ENCODE measurements at regions not wholly inside any gene's neighbourhood (a gene's known extent, or its start where the extent isn't known, plus 50 kb on each side); places are given as distances from the start of the nearest gene placed in this dataset.
A peak's percentile ranks its signal among the peaks of the same experiment; 100 is the strongest.

GRCh38 chr5:174311121-174311520, 265.6 kb downstream of the NSG2 start:
- no peak for ATAC-seq
- Mint-ChIP-seq H3K27me3 (peaks cover 23% of the 10 kb centered on the region), H3K4me1 (ENCODE audit: low read depth) (no peaks in the 10 kb centered on the region), H3K36me3 (ENCODE audit: low read depth) (no peaks in the 10 kb centered on the region), H3K4me3 (no peak overlapping the region), H3K9me3 (no peaks in the 10 kb centered on the region), H3K27ac (no peak overlapping the region)
- ChIA-PET POLR2A (no interaction called here), CTCF (interaction anchor here (1.0 to 1.9 kb wide), 11 partner anchors 10 to 692 kb away, joined by 3 to 18 read pairs (median 7); partner anchors contain the start of gene NSG2)
- TF ChIP-seq, protein P1, sequence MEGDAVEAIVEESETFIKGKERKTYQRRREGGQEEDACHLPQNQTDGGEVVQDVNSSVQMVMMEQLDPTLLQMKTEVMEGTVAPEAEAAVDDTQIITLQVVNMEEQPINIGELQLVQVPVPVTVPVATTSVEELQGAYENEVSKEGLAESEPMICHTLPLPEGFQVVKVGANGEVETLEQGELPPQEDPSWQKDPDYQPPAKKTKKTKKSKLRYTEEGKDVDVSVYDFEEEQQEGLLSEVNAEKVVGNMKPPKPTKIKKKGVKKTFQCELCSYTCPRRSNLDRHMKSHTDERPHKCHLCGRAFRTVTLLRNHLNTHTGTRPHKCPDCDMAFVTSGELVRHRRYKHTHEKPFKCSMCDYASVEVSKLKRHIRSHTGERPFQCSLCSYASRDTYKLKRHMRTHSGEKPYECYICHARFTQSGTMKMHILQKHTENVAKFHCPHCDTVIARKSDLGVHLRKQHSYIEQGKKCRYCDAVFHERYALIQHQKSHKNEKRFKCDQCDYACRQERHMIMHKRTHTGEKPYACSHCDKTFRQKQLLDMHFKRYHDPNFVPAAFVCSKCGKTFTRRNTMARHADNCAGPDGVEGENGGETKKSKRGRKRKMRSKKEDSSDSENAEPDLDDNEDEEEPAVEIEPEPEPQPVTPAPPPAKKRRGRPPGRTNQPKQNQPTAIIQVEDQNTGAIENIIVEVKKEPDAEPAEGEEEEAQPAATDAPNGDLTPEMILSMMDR (IDR thresholded peaks at IDR 0.05): no peak
- intact Hi-C loops (cut with micrococcal nuclease): loop anchor here (5.0 kb wide), 1 partner anchor 289 kb away; no protein-coding TSS in a partner anchor
- no peak for DNase-seq

- ATAC-seq (peak; percentile 74), DNase-seq (peak; percentile 73)
- H3K4me1 Mint-ChIP-seq (ENCODE audit: low read depth): no peaks in the 10 kb centered on the region
- POLR2A ChIA-PET: no interaction called here
- H3K4me3 Mint-ChIP-seq: no peak overlapping the region
- H3K27ac Mint-ChIP-seq: no peak overlapping the region
- H3K36me3 Mint-ChIP-seq (ENCODE audit: low read depth): no peaks in the 10 kb centered on the region
- H3K9me3 Mint-ChIP-seq: no peaks in the 10 kb centered on the region
- TF ChIP-seq, protein P1 (IDR thresholded peaks at IDR 0.05): peak; percentile 90
- peaks cover 23% of the 10 kb centered on the region for H3K27me3 Mint-ChIP-seq
- CTCF ChIA-PET: interaction anchor here (0.6 to 1.9 kb wide), 22 partner anchors 10 to 702 kb away, joined by 3 to 18 read pairs (median 4); partner anchors contain the start of gene NSG2
- intact Hi-C loops (cut with micrococcal nuclease): loop anchor here (2.0 to 5.0 kb wide), 2 partner anchors 289 to 693 kb away; no protein-coding TSS in a partner anchor
Measured at GRCh38 chr5:174311531-174312269, 266.2 kb downstream of the NSG2 start.

DNA sequence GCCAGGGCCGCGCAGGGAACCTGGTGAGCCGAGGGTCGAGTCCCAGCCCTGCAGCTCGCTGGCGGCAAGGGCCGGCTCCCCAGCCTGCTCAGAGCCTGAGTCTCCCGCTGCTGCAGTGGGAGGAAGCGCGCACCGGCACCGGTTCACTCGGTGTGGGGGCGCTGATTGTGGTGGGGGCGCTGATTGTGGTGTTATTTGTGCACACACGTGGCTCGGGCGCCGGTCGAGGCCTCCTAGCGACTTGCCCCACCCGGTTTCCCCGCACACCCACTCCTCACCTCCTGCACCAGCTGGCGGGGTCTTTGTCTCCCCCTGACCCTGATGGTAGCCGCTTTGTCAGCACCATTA, 266.7 kb downstream of the NSG2 start:
- Mint-ChIP-seq H3K27me3 (peaks cover 23% of the 10 kb centered on the region), H3K36me3 (ENCODE audit: low read depth) (no peaks in the 10 kb centered on the region), H3K9me3 (no peaks in the 10 kb centered on the region), H3K4me1 (ENCODE audit: low read depth) (no peaks in the 10 kb centered on the region), H3K4me3 (no peak overlapping the region), H3K27ac (no peak overlapping the region)
- ChIA-PET POLR2A (no interaction called here), CTCF (interaction anchor here (0.6 to 1.9 kb wide), 21 partner anchors 9 to 703 kb away, joined by 3 to 18 read pairs (median 4); partner anchors contain the start of gene NSG2)
- DNase-seq: no peak
- intact Hi-C loops (cut with micrococcal nuclease): loop anchor here (2.0 to 5.0 kb wide), 2 partner anchors 290 to 693 kb away; no protein-coding TSS in a partner anchor
- TF ChIP-seq, protein P1 (IDR thresholded peaks at IDR 0.05): no peak
- ATAC-seq: no peak

GRCh38 chr5:174312641-174313040, 267.1 kb downstream of the NSG2 start:
- TF ChIP-seq, protein P1 (IDR thresholded peaks at IDR 0.05): no peak
- Mint-ChIP-seq H3K27ac (no peak overlapping the region), H3K36me3 (ENCODE audit: low read depth) (no peaks in the 10 kb centered on the region), H3K9me3 (no peaks in the 10 kb centered on the region), H3K4me3 (no peak overlapping the region), H3K27me3 (peaks cover 23% of the 10 kb centered on the region), H3K4me1 (ENCODE audit: low read depth) (no peaks in the 10 kb centered on the region)
- no peak for ATAC-seq
- intact Hi-C loops (cut with micrococcal nuclease): loop anchor here (2.0 to 5.0 kb wide), 2 partner anchors 290 to 694 kb away; no protein-coding TSS in a partner anchor
- ChIA-PET POLR2A (no interaction called here), CTCF (interaction anchor here (0.6 to 1.9 kb wide), 20 partner anchors 9 to 703 kb away, joined by 3 to 18 read pairs (median 4); partner anchors contain the start of gene NSG2)
- no peak for DNase-seq

DNA sequence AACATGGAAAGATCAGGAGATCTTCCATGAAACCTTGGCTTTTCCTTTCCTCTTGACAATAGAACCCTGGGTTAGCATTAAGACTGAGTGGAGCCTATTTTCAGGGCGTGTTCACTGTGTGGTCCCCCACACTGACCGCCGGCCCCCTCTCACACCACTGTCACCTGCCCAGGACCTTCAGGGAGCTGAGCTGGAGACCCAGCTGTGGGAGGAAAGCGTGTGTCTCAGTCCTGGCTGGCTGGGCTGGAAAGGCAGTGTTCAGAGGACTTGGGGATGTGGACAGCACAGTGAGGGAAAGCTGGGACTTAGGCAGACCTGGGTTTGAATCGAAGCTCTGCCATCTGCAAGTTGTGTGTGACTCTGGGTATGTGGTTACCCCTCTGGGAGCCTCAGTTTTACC, 268.1 kb downstream of the NSG2 start:
- no peaks in the 10 kb centered on the region for H3K9me3 Mint-ChIP-seq
- H3K27ac Mint-ChIP-seq: no peak overlapping the region
- H3K27me3 Mint-ChIP-seq: peaks cover 21% of the 10 kb centered on the region
- H3K4me3 Mint-ChIP-seq: no peak overlapping the region
- intact Hi-C loops (cut with micrococcal nuclease): loop anchor here (2.0 to 5.0 kb wide), 2 partner anchors 291 to 695 kb away; no protein-coding TSS in a partner anchor
- ATAC-seq (no peak), DNase-seq (no peak)
- H3K36me3 Mint-ChIP-seq (ENCODE audit: low read depth): no peaks in the 10 kb centered on the region
- CTCF ChIA-PET: no interaction called here
- POLR2A ChIA-PET: no interaction called here
- H3K4me1 Mint-ChIP-seq (ENCODE audit: low read depth): no peaks in the 10 kb centered on the region
- TF ChIP-seq, protein P1 (IDR thresholded peaks at IDR 0.05): no peak

Data from activated CD8-positive, alpha-beta T cell treated with anti-CD3 and anti-CD28 coated beads for 36 hours (primary cell).